Esophagus squamous epithelium (tissue), 5 donors: ENCODE measurements at regions not wholly inside any gene's neighbourhood (a gene's known extent, or its start where the extent isn't known, plus 50 kb on each side); places are given as distances from the start of the nearest gene placed in this dataset.

Experiments used
- DNase-seq: peaks from one replicate; lab custom pipeline; 2025; lab: John Stamatoyannopoulos, UW
- H3K27ac ChIP-seq, 4 donors: fragments of 200-600 bp; sonication (generic); one replicate each; pipeline ENCODE4 v1.5.1; 2016 to 2019; ENCODE audit warnings: mild to moderate bottlenecking in 1 of 4
- H3K27me3 ChIP-seq, 4 donors: fragments of 200-600 bp; sonication (generic); 1 replicate in 3 of 4; 2 replicates in 1 of 4; pipeline versions ENCODE4 v1.5.1 to v1.6.0; 2017 to 2021; ENCODE audit warnings: antibody characterized with exemption in 1 of 4
- H3K36me3 ChIP-seq, 3 donors: fragments of 200-600 bp; sonication (generic); one replicate each; pipeline ENCODE4 v1.5.1; 2016 to 2019
- H3K4me1 ChIP-seq, 3 donors: fragments of 200-600 bp; sonication (generic); one replicate each; pipeline ENCODE4 v1.5.1; 2017 to 2019
- H3K4me3 ChIP-seq, 4 donors: fragments of 200-600 bp; sonication (generic); 1 replicate in 3 of 4; 2 replicates in 1 of 4; pipeline ENCODE4 v1.5.1; 2016 to 2019; ENCODE audit warnings: mild to moderate bottlenecking in 2 of 4, moderate library complexity in 1 of 4
- H3K9me3 ChIP-seq, 3 donors: fragments of 200-600 bp; sonication (generic); one replicate each; pipeline ENCODE4 v1.5.1; 2016 to 2019
- POLR2A ChIP-seq, 4 donors: fragments of 450-650 bp; IDR thresholded peaks; one replicate each; pipeline ENCODE4 v1.6.1; 2017; ENCODE audit warnings: antibody characterized with exemption in 4 of 4, mild to moderate bottlenecking in 4 of 4, moderate library complexity in 3 of 4
- WGBS, 2 donors: methylation state at CpG; one replicate each; pipeline ENCODE4 v1.1.5; 2018; 5-methylcytosine and 5-hydroxymethylcytosine counted together
- intact Hi-C: fragments of 100-400 bp; cut with DNase I; formaldehyde crosslinking; loops from one replicate; pipeline ENCODE4 v1.15.0; 2022
- TF ChIP-seq, protein P1 (sequence below), 6 experiments: fragments of 450-650 bp in 4 of 6; fragments of 200-600 bp in 2 of 6; sonication (generic) in 2 of 6; IDR thresholded peaks; one replicate each; pipeline ENCODE4 v1.5.1; 2016 to 2019; ENCODE audit warnings: antibody characterized with exemption in 6 of 6, mild to moderate bottlenecking in 4 of 6, moderate library complexity in 4 of 6
- donor health status: DM: yes; HTN: yes; CAD: no.

- Histone ChIP-seq H3K4me1 (no peaks in the 10 kb centered on the region), H3K27me3 (no peaks in the 10 kb centered on the region), H3K36me3 (no peaks in the 10 kb centered on the region), H3K27ac (no peak overlapping the region), H3K4me3 (no peak overlapping the region), H3K9me3 (no peaks in the 10 kb centered on the region)
- intact Hi-C loops, result no loop called here
- TF ChIP-seq POLR2A (IDR thresholded peaks at IDR 0.05), result no peak
- TF ChIP-seq, protein P1, sequence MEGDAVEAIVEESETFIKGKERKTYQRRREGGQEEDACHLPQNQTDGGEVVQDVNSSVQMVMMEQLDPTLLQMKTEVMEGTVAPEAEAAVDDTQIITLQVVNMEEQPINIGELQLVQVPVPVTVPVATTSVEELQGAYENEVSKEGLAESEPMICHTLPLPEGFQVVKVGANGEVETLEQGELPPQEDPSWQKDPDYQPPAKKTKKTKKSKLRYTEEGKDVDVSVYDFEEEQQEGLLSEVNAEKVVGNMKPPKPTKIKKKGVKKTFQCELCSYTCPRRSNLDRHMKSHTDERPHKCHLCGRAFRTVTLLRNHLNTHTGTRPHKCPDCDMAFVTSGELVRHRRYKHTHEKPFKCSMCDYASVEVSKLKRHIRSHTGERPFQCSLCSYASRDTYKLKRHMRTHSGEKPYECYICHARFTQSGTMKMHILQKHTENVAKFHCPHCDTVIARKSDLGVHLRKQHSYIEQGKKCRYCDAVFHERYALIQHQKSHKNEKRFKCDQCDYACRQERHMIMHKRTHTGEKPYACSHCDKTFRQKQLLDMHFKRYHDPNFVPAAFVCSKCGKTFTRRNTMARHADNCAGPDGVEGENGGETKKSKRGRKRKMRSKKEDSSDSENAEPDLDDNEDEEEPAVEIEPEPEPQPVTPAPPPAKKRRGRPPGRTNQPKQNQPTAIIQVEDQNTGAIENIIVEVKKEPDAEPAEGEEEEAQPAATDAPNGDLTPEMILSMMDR (IDR thresholded peaks at IDR 0.05), result no peak
- WGBS, 2 donors, result 75 to 90% methylated on average over 5 to 7 of the region's 10 CpGs
- no peak for DNase-seq
These were observed 601.4 kb upstream of the NCAM2 start for GRCh38 chr21:20396798-20397197.

GRCh38 chr21:20404915-20405314 is 593.3 kb upstream of the NCAM2 start:
- Histone ChIP-seq H3K27me3 (no peaks in the 10 kb centered on the region), H3K4me1 (no peaks in the 10 kb centered on the region), H3K36me3 (no peaks in the 10 kb centered on the region), H3K9me3 (peaks cover 0 to 14% (median 0%) of the 10 kb centered on the region in 3 donors), H3K27ac (no peak overlapping the region), H3K4me3 (no peak overlapping the region)
- 84 to 86% methylated on average over 6 of the region's 6 CpGs for WGBS, 2 donors
- no peak for DNase-seq
- no peak for TF ChIP-seq POLR2A (IDR thresholded peaks at IDR 0.05)
- TF ChIP-seq, protein P1 (IDR thresholded peaks at IDR 0.05), result no peak
- intact Hi-C loops, result no loop called here

DNA sequence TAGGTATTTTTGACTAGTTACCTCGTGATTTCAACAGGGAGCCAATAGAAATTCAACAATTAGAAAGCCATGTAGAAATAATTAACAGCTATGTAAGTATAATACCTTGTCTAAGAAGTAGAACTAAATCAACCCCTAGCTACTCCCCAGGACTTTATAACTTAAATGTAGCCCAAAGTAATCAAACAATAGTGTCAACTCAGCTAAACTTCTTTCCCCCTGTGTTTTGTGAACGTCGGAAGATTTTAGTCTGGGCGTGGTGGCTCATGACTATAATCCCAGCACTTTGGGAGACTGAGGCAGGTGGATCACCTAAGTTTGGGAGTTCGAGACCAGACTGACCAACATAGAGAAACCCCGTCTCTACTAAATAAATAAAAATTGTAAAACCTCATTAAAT is 579.9 kb upstream of the NCAM2 start:
- Histone ChIP-seq H3K27ac (no peak overlapping the region), H3K36me3 (no peaks in the 10 kb centered on the region), H3K4me3 (no peak overlapping the region), H3K4me1 (no peaks in the 10 kb centered on the region), H3K27me3 (no peaks in the 10 kb centered on the region), H3K9me3 (no peaks in the 10 kb centered on the region)
- WGBS, 2 donors, result 72 to 73% methylated on average over 6 of the region's 6 CpGs
- intact Hi-C loops, result no loop called here
- DNase-seq, result no peak
- TF ChIP-seq, protein P1 (IDR thresholded peaks at IDR 0.05), result no peak
- TF ChIP-seq POLR2A (IDR thresholded peaks at IDR 0.05), result no peak

- TF ChIP-seq, protein P1 (IDR thresholded peaks at IDR 0.05), result no peak
- no peak for TF ChIP-seq POLR2A (IDR thresholded peaks at IDR 0.05)
- Histone ChIP-seq H3K36me3 (no peaks in the 10 kb centered on the region), H3K27me3 (no peaks in the 10 kb centered on the region), H3K9me3 (no peaks in the 10 kb centered on the region), H3K4me1 (no peaks in the 10 kb centered on the region), H3K4me3 (no peak overlapping the region), H3K27ac (no peak overlapping the region)
- 50 to 56% methylated on average over 2 of the region's 2 CpGs for WGBS, 2 donors
- DNase-seq, result no peak
- intact Hi-C loops, result no loop called here
These were observed 578.4 kb upstream of the NCAM2 start for GRCh38 chr21:20419772-20420171.

DNA sequence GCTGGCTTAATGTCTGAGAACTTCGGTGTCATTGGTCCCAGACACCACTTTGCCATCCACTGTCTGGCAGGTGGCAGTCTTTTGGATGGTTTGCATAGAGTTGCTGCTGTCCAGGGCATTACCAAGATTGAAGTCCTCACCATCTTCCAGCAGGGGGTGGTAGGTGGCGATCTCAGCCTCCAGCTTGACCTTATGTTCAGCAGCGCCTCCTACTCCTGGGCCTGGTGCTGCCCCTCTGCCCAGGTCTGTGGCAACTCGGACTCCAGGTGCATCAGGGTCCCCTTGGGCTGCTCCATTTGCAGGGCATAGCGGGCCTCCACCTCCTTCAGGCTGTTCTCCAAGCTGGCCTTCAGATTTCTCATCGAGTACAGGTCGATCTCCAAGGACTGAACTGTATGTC is 573.3 kb upstream of the NCAM2 start:
- WGBS, 2 donors, result 69 to 77% methylated on average over 7 of the region's 7 CpGs

More for the DNA sequence above, 573.3 kb upstream of the NCAM2 start:
- TF ChIP-seq, protein P1 (IDR thresholded peaks at IDR 0.05), result no peak
- no peak for TF ChIP-seq POLR2A (IDR thresholded peaks at IDR 0.05)
- Histone ChIP-seq H3K4me3 (no peak overlapping the region), H3K4me1 (no peaks in the 10 kb centered on the region), H3K27ac (no peak overlapping the region), H3K9me3 (no peaks in the 10 kb centered on the region), H3K36me3 (no peaks in the 10 kb centered on the region), H3K27me3 (no peaks in the 10 kb centered on the region)
- intact Hi-C loops, result no loop called here
- DNase-seq, result no peak
